HG03520 (cell line): ENCODE measurements at regions not wholly inside any gene's neighbourhood (a gene's known extent, or its start where the extent isn't known, plus 50 kb on each side); places are given as distances from the start of the nearest gene placed in this dataset.

Experiments
- ATAC-seq: cut with Tn5 transposase; IDR thresholded peaks from one replicate; pipeline ENCODE4 v1.9.1; 2021; ENCODE audit warnings: mild to moderate bottlenecking, moderate library complexity; ENCODE audit not compliant: unreplicated experiment

DNA sequence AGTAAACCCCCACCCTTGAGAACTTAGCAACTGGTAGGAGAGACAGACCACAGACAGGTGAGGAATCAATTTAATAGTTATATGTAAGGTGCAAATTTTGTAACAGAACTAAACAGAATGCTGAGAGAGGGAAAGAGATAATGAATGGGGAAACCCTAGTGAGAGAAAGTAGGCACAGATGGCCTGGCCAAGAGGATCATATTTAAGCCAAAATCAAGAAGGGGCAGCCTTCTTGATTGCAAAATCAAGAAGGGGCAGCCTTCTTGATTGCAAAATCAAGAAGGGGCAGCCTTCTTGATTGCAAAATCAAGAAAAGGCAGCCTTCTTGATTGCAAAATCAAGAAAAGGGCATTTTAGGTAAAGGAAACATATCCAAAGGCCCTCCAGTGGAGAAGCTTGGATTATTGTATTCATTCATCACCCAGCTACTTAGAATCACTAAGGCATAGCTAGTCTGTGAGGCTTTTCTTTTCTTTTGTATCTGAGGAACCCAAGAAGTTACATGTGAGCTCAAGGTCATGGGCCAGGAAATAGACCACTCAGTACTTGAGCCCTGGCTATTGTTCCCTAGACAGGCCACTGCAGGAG lies 190.6 kb downstream of the CYLD start:
- no peak for ATAC-seq

DNA sequence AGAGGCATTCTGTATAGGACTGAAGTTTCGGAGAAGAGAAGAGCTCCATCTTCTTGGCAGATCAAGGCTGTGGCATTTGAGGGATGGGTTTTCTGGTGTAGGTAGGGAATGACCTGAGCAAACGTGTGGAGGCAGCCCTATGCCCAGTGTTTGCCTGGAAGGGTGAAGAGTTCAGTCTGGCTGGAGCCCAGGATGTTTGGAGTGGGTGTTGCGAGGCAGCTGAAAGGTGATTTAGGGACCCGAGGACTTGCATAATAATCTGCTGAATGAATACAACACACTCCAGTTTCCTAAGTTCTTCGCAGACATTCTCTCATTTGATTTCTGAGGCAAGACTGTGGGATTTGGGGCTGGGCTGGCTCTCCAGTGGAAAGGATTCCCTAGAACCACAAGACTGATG lies 186.2 kb downstream of the CYLD start:
- ATAC-seq: no peak

DNA sequence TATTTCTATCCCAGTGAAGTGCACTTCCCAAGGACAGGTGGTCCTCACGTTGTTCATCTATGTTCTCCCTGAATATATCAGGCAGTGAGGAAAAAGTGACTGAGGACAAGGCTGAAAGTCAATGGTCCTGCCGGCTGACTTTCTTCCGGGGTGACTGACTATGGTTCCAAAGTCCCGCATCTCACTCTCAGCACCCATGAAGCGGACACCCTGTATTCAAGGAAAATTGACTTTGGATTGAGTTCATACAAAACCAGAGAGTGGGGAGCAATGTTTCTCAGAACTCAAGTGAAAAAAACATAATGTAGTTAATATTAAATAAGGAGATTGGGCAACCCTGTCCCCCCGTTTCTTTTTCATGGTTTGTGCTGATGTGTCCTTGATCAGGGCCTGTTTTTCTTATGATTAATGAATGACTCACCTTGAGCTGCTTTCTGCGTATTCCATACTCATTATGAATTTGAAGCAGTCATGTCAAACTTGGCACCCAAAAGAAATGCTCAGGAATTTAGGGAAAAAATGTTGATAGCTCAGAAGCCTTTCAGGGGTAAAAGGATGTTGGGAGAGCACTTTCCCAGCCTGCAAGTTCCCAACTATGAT lies 184.0 kb downstream of the CYLD start:
- ATAC-seq: no peak

DNA sequence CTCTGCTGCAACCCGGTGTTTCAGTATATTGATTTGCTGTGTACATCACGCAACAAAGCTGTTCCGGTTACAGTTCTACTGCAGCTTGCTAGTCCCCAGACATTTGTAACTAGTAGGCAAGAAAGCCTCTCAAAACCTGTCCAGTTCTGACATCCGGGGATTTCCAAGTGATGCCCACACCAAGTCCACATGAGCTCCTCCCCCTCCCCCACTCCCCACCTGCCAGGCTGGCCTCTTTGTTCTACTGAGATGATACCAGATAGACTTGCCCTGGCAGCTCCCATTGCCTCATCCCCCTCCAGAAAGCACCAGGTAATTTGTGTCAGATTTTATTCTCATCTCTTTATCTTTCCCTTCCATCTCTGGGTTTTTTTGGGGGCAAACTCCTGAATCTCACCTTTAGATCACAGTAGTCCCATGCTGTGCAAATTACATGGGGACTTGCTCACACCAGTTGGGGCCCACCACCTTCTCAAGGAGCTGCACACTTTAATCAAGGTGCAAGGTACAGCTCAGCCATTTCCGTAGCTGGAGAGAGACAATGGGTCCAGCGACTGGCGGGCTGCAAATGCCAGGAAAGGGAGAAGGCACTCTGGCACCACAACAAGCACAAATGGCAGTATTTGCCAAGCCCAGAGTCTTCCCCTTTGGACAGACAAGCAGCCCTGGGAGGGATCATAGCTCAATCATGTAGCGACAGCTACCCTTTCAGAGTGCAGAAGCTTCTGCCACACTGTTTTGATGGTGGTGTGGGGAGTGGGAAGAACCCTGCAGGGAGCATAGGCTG lies 183.1 kb downstream of the CYLD start:
- no peak for ATAC-seq

DNA sequence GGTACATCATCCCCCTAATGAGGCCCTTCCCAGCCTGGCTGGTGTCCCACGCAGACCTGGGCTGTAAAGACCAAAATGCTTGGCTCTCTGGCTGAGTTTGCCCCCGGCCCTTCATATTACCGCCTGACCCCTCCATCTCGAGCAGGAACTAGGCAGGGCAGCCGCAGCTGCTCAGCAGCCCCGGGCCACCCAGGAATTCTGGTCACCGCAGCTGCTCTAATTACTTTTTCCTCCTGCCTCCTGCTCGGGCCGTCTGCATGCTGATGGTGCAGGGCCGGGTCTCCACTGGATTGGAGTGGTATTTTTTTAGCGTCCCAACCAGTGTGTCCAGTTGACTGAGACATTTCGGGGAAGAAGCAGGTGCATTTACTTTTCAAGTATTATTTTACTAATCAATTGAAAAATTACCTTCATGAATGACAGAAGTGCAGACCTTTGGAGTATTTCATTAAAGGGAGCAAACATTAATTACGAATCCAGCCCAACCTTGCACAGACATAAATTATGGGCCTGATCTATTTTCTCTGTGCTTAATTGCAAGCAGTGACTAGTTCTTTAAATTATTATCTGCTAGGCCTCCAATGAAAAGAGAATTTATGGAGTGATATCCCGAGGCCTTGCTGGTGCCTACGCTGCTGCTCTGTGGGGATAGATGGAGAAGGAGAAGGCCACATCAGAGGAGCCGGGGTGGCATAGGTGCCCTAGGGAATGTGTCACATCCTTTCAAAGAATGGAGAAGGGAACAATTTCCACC lies 176.2 kb downstream of the CYLD start:
- ATAC-seq: no peak

DNA sequence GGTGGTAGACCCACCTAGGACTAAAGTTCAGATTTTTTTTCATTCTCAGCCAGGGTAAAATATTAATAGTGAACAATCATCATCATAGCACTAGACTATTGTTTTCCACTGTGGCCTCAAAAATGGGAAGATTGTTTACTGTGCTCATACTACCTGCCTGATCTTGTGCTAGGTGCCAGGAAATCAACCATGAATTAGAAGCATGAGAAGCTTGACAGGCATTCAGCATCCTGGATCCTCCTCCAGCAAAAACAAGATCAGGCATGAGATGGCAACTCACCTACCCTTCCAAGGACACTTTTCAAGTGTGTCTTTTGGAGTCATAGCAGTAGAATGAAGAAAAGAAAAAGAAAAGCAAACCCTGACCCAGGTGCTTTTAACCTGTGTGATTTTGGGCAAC lies 174.2 kb downstream of the CYLD start:
- no peak for ATAC-seq

DNA sequence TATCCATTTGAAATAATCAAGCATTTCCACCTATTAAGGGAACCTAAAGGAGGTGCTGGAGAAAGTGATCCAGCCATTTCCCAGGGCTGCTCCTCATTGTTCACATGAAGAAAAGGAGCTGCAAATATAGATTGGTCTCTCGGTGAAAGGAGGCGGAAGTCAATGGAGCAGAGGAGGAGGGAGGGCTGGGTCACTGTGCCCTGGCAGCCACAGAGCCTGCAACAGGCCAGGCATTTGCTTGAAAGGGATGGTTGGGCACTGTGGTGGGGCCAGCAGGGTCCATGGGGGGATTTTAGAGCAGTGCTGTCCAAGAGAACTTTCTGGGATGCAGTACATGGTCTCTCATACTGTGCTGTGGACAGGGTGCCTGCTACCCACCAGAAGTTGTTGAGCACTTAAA lies 173.2 kb downstream of the CYLD start:
- no peak for ATAC-seq

DNA sequence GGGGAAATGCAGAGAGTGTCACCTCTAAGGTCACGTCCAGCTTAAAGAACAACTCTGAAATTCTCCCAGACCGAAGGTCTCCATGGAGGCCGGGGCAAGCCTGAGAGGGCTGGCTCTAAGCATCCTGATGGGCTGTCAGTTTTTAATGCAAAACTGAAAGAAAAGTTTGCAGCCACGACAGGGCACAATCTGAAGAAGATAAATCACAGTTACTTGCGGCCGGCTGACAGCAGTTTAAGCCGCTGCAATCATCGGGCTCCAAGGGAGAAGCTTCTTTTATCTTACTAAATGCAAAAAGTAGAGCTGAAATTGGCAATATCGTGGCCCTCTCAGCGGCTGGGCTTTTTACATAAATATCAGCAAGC lies 168.8 kb downstream of the CYLD start:
- ATAC-seq: no peak

DNA sequence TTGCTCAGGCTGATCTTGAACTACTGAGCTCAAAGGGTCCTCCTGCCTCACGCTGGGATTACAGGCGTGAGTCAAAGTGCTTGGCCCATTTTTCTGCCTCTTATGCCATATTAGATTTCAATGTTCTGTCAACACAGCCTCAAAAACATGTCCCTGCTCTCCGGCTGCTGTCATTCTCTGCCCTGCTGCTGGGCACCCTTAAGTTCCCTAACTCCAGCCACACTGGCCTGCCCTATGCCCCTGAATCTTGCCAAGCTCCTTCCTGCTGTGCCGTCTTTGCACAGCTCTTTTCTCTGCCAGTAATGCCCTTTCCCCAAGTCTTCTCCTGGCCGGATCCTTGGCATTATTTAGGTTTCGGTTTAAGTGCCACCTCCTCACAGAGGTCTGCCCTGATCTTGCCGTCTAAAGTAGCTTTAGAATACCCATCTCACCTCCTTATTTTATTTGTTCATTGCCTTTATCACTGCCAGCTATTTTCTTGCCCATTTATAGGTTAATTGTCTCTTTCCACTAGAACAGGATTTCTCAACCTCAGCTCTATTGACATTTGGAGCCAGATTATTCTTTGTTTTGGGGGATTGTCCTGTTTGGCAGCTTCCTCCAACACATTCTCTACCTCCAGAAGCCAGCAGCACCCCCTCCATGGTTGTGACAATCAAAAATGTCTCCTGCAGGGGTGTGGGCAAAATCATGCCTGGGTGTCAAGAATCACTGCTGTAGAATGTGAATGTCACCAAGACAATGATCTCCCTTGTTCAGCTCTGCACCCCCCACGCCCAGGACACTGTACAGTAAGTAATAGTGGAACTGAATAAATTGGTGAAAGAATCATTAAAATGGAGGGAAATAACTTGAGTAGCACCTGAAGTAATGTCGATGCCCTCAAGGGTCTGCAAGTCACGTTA lies 168.2 kb downstream of the CYLD start:
- no peak for ATAC-seq

DNA sequence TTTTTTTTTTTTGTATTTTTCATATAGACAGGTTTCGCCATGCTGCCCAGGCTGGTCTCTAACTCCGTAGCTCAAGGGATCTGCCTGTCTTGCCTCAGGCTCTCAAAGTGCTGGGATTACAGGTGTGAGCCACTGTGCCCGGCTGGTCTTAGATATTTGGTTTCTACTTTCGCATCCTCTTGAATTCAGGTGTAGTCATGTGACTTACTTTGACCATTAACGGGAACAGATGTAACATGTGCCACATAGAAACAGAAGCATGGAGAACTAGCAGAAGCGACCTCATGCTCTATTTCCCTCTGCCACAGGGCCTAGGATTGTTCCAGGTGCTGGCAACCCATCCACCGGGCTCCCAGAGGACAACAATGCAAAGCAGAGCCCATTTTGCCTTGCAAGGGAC lies 166.6 kb downstream of the CYLD start:
- ATAC-seq: no peak

DNA sequence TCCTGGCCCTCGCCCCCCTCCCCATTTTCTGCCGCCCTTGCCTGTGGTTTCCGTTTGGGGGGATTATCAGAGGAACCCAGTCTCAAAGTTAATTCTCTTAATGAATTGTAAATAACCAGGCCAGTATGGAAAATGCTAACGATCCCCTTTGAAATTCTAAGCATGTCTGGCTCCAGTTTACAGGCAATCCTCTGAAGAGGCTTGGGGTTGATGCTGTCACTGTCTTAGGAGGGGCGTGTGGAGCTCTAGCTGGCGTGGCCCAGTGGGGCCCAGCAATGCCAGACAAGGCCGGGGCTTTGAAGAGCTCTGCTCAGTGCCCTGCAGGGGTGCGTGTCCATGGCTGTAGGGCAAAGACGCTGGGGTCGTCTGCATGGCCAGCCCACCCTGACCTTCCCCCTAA lies 164.6 kb downstream of the CYLD start:
- no peak for ATAC-seq

DNA sequence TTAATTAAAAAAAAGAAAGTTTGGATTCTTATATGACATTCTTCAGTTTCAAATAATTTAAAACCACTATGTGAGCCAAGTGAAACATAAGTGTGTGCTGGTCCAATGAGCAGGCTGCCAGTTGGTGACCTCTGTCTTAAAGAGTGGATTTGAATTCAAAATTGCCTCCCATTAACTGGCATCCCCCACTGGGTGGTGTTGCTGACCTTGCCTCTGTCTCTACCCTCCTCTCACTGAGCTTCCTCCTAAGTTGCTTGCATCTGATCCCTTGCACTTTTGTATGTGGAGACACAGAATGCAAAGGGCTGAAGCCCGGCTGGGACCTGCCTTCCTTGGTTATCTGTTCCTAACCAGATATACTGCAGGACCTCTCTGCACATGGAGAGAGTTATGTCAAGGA lies 160.6 kb downstream of the CYLD start:
- no peak for ATAC-seq

DNA sequence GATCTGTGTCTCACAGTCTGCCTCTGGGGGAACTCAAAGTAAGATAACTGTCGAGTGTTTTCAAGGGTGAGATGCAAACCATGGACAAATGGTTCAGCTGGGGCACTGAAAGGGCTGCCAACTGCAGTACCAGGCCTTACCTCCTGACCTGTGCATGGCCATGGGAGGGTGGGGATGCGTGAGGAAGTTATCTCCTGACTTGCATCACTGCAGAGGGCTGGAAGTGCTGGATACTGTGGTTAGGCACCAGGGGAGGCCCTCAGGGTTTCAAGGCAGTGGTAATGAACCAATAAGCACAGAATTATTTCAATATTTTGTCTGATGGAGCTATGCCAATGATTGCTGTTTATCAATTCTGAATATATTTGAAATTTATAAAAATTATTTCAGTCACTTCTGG lies 159.2 kb downstream of the CYLD start:
- ATAC-seq: no peak

DNA sequence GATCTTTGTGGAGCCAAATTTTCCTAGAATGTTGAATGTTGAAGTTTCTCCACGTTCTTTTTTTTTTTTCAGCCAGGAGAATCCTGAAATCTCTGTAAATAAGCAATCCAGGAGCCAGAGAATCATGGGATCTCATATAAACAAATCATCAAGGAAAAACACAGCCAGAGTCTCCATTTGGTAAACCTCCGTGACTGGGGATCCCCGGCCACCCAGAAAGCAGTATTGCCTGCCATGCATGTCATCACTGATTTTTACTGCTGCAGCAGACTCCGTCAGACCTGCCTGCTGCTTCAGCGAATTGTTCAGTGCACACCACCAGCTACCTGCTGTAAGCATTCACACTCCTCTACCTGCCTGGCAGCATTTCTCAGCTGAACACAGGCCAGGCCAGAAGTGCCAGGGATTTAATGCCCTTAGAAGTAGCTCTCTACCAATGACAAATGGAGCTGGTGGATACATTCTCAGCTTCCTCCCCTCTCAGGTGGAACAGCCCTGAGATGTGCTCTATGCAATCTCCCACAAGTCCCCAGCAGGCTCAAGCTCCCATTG lies 158.6 kb downstream of the CYLD start:
- no peak for ATAC-seq

DNA sequence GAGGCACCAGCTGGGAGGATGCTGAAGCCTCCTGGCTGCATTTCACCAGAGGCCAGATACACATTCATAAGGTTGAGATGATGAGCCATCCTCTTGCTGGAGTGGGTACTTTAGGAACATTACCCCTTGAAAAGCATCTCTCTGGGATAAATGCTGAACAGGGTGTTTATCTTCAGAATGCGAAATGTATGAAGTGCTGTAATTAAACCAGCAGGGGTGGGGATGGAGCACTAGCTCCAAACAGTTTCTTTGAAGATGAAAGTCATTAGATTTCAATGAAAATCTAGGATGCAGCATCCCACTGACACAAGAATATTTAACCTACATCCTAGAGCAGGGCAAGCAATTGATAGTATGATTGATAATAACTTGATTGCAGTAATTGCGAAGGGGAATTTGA lies 158.1 kb downstream of the CYLD start:
- no peak for ATAC-seq

DNA sequence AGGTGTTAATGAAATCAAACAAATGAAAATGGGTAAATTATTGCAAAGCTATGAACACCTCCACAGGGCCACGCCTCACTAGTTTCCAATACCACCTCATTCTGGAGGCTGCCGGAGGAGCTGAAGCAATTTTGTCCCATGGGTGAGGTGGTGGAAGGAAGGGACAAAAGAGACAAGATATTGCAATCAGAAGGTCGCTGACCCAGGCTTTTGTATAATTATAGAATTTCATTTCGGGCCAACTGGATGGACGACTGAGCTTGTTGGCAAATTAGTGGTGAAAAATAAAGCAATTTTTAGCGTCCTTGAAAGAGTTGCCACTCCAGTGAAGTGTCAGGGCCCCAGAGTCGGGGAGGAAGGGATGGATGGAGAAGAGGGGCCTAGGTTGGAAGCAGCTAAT lies 147.9 kb downstream of the CYLD start:
- no peak for ATAC-seq

DNA sequence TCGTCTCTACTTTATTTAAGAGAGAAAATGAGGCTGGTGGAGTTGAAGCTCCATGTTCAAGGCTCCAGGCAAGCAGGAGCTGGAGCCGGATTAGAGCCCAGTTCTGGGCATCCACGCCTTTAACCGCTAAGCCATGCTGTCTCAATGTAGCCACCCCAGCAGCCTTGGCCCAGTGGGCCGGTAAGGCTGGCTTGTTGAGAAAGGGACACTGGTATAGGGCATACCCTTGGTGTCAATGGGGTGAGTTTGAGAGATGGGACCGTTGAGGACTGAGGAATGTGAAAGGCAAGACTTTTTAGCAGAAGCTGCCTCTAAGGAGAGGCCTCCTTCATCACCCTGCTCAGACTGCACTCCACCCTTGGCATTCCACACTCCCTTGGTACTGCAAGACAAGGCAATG lies 147.4 kb downstream of the CYLD start:
- no peak for ATAC-seq

DNA sequence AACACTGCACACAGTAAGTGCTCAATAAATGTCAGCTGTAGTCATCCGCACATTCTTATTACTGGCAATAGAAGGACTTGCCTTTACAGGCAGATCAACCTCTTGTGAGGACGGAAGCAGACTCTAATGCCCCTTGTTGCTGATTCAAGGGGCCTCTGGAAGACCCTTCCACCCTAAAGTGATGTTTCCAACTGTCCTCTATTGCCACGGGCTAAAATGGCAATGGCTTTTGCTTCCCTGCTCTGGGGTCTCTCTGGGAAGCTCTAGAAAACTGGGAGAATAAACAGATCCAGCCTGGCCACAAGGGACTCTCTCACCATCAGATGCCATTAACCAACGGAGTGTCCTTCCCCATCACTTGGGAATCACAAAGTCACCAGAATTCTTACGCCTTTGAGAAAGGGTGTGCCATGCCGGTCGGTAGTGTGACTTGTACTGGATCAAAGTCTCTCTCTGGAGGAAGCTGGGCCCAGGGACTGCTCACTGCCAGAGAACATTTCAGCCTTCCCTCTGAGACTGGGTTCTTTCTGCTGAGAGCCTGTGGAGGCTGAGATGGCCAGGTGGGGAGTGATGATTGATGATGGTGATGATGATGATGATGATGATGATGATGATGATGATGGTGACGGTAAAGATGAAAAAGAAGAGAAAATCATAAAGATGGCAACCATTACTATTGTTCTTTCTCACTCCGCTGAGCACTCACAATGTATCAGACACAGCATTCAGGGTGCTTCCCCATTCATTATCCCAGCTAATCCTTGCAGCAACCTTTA lies 146.8 kb downstream of the CYLD start:
- ATAC-seq: no peak

DNA sequence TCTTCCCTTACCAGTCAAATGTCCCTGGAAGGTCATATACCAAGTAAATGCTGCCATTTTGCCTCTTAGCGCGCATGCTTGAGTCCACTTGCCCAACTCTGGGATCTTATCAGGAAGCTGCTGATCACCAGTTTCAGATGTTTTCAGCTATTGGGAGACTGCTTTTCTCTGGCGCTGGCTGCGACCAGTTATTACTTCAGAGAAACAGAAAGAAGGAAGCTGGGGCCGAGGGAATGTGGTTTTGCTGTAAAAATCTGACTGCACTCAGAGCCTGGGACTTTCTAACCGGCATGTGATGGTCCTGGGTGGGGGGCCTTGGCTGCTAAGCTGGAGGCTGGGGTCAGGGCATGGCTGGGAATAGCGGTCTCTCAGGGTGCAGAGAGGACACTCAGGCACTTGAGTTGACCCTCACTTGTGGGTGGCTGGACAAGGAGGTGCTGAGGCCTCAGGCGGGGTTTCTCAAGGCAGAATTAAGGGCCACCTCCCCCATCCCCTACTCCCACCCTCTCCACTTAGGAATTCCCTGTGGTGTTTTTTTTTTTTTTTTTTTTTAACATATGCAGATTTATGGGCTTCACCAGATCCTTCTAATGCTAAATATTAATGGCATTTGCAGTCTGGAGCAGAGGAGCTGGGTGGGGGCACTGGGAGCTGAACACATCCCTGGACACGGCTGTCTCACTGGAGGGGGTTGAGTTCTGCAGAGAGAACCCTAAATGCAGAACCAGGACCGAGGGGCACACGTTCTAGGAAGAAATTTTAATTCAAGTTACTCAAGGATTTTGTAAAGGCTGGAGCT lies 145.8 kb downstream of the CYLD start:
- ATAC-seq: no peak
